GM12878 (cell line): ENCODE measurements at regions not wholly inside any gene's neighbourhood (a gene's known extent, or its start where the extent isn't known, plus 50 kb on each side); places are given as distances from the start of the nearest gene placed in this dataset.

ENCODE experiments used
- ATAC-seq: fragments of 200-7000 bp; cut with Tn5 transposase; 3 replicates; pipeline ENCODE4 v1.9.1; 2020; ENCODE audit warnings: mild to moderate bottlenecking, moderate library complexity
- BruUV-seq: library from RNA; stranded (reverse); fragments of 400-500 nt; replicated peaks from 2 replicates; lab custom pipeline; 2021; lab: Mats Ljungman, UMichigan
- CTCF ChIA-PET: fragments of 300-600 bp; sonication (Branson Sonifier 250); formaldehyde crosslinking; extraction: SDS; loops from one replicate; lab custom pipeline; 2021; ENCODE audit warnings: inconsistent platforms; lab: Yijun Ruan, JAX
- POLR2A ChIA-PET: fragments of 350-600 bp; formaldehyde crosslinking; extraction: SDS; loops from one replicate; lab custom pipeline; 2021; ENCODE audit warnings: inconsistent platforms; lab: Charles Lee
- RAD21 ChIA-PET: fragments of 300-600 bp; sonication (Branson Sonifier 250); formaldehyde crosslinking; loops from one replicate; lab custom pipeline; 2023; ENCODE audit warnings: antibody characterized with exemption; ENCODE audit not compliant: unreplicated experiment; lab: Charles Lee
- SMC1A ChIA-PET: fragments of 300-600 bp; sonication (Branson Sonifier 250); formaldehyde crosslinking; loops from one replicate; lab custom pipeline; 2023; ENCODE audit not compliant: unreplicated experiment, uncharacterized antibody; lab: Charles Lee
- DNase-seq: peaks from one replicate; pipeline ENCODE4 v3.0.0-alpha.2; 2011; ENCODE audit warnings: low read depth, low spot score
- FAIRE-seq: peaks from 3 replicates; lab custom pipeline; 2011; peaks lifted over from hg19 to GRCh38; lab: Jason Lieb, UNC
- H2AFZ ChIP-seq: 2 replicates; pipeline ENCODE4 v1.6.0; 2011; ENCODE audit warnings: low read depth, low read length, control low read depth; ENCODE audit not compliant: control insufficient read depth
- H3K27ac ChIP-seq: 2 replicates; pipeline ENCODE4 v1.5.1; 2011; ENCODE audit warnings: control low read depth; ENCODE audit not compliant: control insufficient read depth, insufficient read depth
- H3K27me3 ChIP-seq, 2 experiments: replicated peaks in 1 of 2; 2 replicates each; pipeline versions ENCODE4 v1.6.0 to v1.6.1; 2011; ENCODE audit warnings: low read length in 1 of 2; ENCODE audit not compliant: control insufficient read depth in 2 of 2, insufficient read depth in 2 of 2
- H3K36me3 ChIP-seq, 2 experiments: 2 replicates each; pipeline ENCODE4 v1.5.1; 2011; ENCODE audit warnings: low read length in 1 of 2; ENCODE audit not compliant: control insufficient read depth in 2 of 2, insufficient read depth in 2 of 2
- H3K4me1 ChIP-seq: 2 replicates; pipeline ENCODE4 v1.6.1; 2011; ENCODE audit warnings: mild to moderate bottlenecking, low read length, moderate library complexity, mixed read lengths; ENCODE audit not compliant: control insufficient read depth, insufficient read depth
- H3K4me2 ChIP-seq: 2 replicates; pipeline ENCODE4 v1.6.0; 2011; ENCODE audit warnings: control low read depth; ENCODE audit not compliant: control insufficient read depth, insufficient read depth
- H3K4me3 ChIP-seq: fragments of 200-600 bp; sonication (generic); 2 replicates; pipeline ENCODE4 v1.5.1; 2016
- H3K79me2 ChIP-seq: 2 replicates; pipeline ENCODE4 v1.6.0; 2011; ENCODE audit warnings: low read length; ENCODE audit not compliant: control insufficient read depth, insufficient read depth
- H3K9ac ChIP-seq: 2 replicates; pipeline ENCODE4 v1.8.0; 2011; ENCODE audit warnings: low read length, control low read depth, mixed read lengths; ENCODE audit not compliant: control insufficient read depth, insufficient read depth
- H3K9me3 ChIP-seq: replicated peaks from 3 replicates; pipeline ENCODE4 v1.5.1; 2011; ENCODE audit warnings: mild to moderate bottlenecking, low read length; ENCODE audit not compliant: control insufficient read depth, insufficient read depth
- H4K20me1 ChIP-seq: 2 replicates; pipeline ENCODE4 v1.6.0; 2011; ENCODE audit not compliant: control insufficient read depth, insufficient read depth
- ATF7 ChIP-seq: fragments of 450-650 bp; IDR thresholded peaks from 2 replicates; pipeline ENCODE4 v1.6.1; 2016; ENCODE audit warnings: low read depth, mild to moderate bottlenecking
- ETV6 ChIP-seq, 2 experiments: fragments of 450-650 bp in 1 of 2; IDR thresholded peaks in 1 of 2; conservative IDR thresholded peaks in 1 of 2; 2 replicates each; pipeline ENCODE4 v1.6.1; 2014; ENCODE audit warnings: antibody characterized with exemption in 1 of 2, borderline replicate concordance in 1 of 2, low read depth in 1 of 2, mild to moderate bottlenecking in 1 of 2, moderate library complexity in 1 of 2
- HDAC6 ChIP-seq: fragments of 200-600 bp; sonication (generic); IDR thresholded peaks from one replicate; pipeline ENCODE4 v1.8.0; 2017; ENCODE audit warnings: antibody characterized with exemption; ENCODE audit not compliant: unreplicated experiment
- LARP7 ChIP-seq: fragments of 450-650 bp; IDR thresholded peaks from 2 replicates; pipeline ENCODE4 v1.6.1; 2017; ENCODE audit warnings: mild to moderate bottlenecking
- MEF2A ChIP-seq: IDR thresholded peaks from 2 replicates; pipeline ENCODE4 v1.6.1; 2011; ENCODE audit warnings: low read depth, mild to moderate bottlenecking, low read length, moderate library complexity; ENCODE audit not compliant: insufficient read depth
- RAD21 ChIP-seq: IDR thresholded peaks from 2 replicates; pipeline ENCODE4 v1.6.1; 2011; ENCODE audit warnings: mild to moderate bottlenecking, low read depth, low read length, moderate library complexity; ENCODE audit not compliant: insufficient read depth
- RBBP5 ChIP-seq: fragments of 200-600 bp; sonication (generic); conservative IDR thresholded peaks from 2 replicates; pipeline ENCODE4 v1.6.1; 2016
- SKIL ChIP-seq: fragments of 450-650 bp; IDR thresholded peaks from 2 replicates; pipeline ENCODE4 v1.6.1; 2017; ENCODE audit warnings: mild to moderate bottlenecking, low read depth, inconsistent platforms; ENCODE audit not compliant: poor library complexity, severe bottlenecking
- SP1 ChIP-seq: IDR thresholded peaks from one replicate; pipeline ENCODE4 v1.6.1; 2011; ENCODE audit warnings: low read depth, low read length
- WGBS: methylation state at CpG from one replicate; pipeline ENCODE4 v1.1.6; 2016; ENCODE audit warnings: low lambda C conversion rate; ENCODE audit not compliant: insufficient replicate concordance, insufficient coverage; ENCODE audit errors: missing lambda C conversion rate; 5-methylcytosine and 5-hydroxymethylcytosine counted together
- in situ Hi-C: fragments of 300-500 bp; cut with MboI; formaldehyde crosslinking; loops from 9 replicates; pipeline ENCODE4 v1.14.3; 2018; ENCODE audit warnings: mixed read lengths
- intact Hi-C: fragments of 100-400 bp; cut with micrococcal nuclease; formaldehyde crosslinking; loops from one replicate; pipeline ENCODE4 v1.14.2; 2022; ENCODE audit not compliant: unreplicated experiment
- TF ChIP-seq, protein P1 (sequence below): IDR thresholded peaks from 2 replicates; pipeline ENCODE4 v1.6.1; 2011; ENCODE audit warnings: mild to moderate bottlenecking, low read depth, low read length, moderate library complexity; ENCODE audit not compliant: insufficient replicate concordance
- TF ChIP-seq, protein P2 (sequence below): fragments of 450-650 bp; IDR thresholded peaks from 2 replicates; pipeline ENCODE4 v1.6.1; 2017; ENCODE audit warnings: mild to moderate bottlenecking
- TF ChIP-seq, protein P3 (sequence below): IDR thresholded peaks from 2 replicates; pipeline ENCODE4 v1.6.1; 2012; ENCODE audit warnings: low read depth, low read length, improper control_type of control experiment

- TF ChIP-seq, protein P1, sequence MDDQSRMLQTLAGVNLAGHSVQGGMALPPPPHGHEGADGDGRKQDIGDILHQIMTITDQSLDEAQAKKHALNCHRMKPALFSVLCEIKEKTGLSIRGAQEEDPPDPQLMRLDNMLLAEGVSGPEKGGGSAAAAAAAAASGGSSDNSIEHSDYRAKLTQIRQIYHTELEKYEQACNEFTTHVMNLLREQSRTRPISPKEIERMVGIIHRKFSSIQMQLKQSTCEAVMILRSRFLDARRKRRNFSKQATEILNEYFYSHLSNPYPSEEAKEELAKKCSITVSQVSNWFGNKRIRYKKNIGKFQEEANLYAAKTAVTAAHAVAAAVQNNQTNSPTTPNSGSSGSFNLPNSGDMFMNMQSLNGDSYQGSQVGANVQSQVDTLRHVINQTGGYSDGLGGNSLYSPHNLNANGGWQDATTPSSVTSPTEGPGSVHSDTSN: no peak
These were observed 240.0 kb upstream of the GULP1 start (continued) for GRCh38 chr2:188051706-188052105.

GRCh38 chr2:188065386-188065785 is 226.3 kb upstream of the GULP1 start:
- H2AFZ ChIP-seq: no peak overlapping the region
- H3K9ac ChIP-seq: no peak overlapping the region
- in situ Hi-C loops (no loop called here), intact Hi-C loops (no loop called here)
- RAD21 ChIA-PET: no interaction called here
- DNase-seq (no peak), ATAC-seq (no peak), FAIRE-seq (no peak)
- no peak overlapping the region for H3K27ac ChIP-seq
- H3K4me1 ChIP-seq: no peaks in the 10 kb centered on the region
- POLR2A ChIA-PET: no interaction called here
- H3K4me2 ChIP-seq: no peak overlapping the region
- 25% methylated on average over 6 of the region's 6 CpGs for WGBS
- no peaks in the 10 kb centered on the region for H3K36me3 ChIP-seq
- no peaks in the 10 kb centered on the region for H4K20me1 ChIP-seq
- no TSS peak for BruUV-seq
- no peaks in the 10 kb centered on the region for H3K27me3 ChIP-seq
- SMC1A ChIA-PET: no interaction called here
- no peaks in the 10 kb centered on the region; the same call in 2 of the 3 replicates for H3K9me3 ChIP-seq
- H3K4me3 ChIP-seq: no peak overlapping the region
- no peaks in the 10 kb centered on the region for H3K79me2 ChIP-seq
- CTCF ChIA-PET: interaction anchor here (0.6 to 1.3 kb wide), 3 partner anchors 209 to 454 kb away, joined by 3 read pairs; no protein-coding TSS in a partner anchor
- TF ChIP-seq, protein P2, sequence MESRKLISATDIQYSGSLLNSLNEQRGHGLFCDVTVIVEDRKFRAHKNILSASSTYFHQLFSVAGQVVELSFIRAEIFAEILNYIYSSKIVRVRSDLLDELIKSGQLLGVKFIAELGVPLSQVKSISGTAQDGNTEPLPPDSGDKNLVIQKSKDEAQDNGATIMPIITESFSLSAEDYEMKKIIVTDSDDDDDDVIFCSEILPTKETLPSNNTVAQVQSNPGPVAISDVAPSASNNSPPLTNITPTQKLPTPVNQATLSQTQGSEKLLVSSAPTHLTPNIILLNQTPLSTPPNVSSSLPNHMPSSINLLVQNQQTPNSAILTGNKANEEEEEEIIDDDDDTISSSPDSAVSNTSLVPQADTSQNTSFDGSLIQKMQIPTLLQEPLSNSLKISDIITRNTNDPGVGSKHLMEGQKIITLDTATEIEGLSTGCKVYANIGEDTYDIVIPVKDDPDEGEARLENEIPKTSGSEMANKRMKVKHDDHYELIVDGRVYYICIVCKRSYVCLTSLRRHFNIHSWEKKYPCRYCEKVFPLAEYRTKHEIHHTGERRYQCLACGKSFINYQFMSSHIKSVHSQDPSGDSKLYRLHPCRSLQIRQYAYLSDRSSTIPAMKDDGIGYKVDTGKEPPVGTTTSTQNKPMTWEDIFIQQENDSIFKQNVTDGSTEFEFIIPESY: no peak
- TF ChIP-seq RAD21 (no peak), RBBP5 (no peak), LARP7 (no peak), HDAC6 (no peak), MEF2A (no peak), SKIL (no peak), SP1 (no peak), ATF7 (no peak), ETV6 (conservative IDR thresholded peaks at IDR 0.05 in 1 of 2, IDR thresholded peaks at IDR 0.05 in 1 of 2; ENCODE audit: borderline replicate concordance in 1 of 2, low read depth in 1 of 2) (no peak)
- TF ChIP-seq, protein P3, sequence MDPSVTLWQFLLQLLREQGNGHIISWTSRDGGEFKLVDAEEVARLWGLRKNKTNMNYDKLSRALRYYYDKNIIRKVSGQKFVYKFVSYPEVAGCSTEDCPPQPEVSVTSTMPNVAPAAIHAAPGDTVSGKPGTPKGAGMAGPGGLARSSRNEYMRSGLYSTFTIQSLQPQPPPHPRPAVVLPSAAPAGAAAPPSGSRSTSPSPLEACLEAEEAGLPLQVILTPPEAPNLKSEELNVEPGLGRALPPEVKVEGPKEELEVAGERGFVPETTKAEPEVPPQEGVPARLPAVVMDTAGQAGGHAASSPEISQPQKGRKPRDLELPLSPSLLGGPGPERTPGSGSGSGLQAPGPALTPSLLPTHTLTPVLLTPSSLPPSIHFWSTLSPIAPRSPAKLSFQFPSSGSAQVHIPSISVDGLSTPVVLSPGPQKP: no peak
